Neural progenitor cell (in vitro differentiated cells): ENCODE measurements at regions not wholly inside any gene's neighbourhood (a gene's known extent, or its start where the extent isn't known, plus 50 kb on each side); places are given as distances from the start of the nearest gene placed in this dataset.

ENCODE experiments used
- EZH2 ChIP-seq: fragments of 200-600 bp; sonication (generic); IDR thresholded peaks from 2 replicates; pipeline ENCODE4 v1.6.1; 2017; ENCODE audit warnings: antibody characterized with exemption, mild to moderate bottlenecking, moderate library complexity
- TF ChIP-seq, protein P1 (sequence below): fragments of 200-600 bp; sonication (generic); IDR thresholded peaks from 2 replicates; pipeline ENCODE4 v1.5.1; 2017; ENCODE audit warnings: antibody characterized with exemption, mild to moderate bottlenecking

- TF ChIP-seq, protein P1, sequence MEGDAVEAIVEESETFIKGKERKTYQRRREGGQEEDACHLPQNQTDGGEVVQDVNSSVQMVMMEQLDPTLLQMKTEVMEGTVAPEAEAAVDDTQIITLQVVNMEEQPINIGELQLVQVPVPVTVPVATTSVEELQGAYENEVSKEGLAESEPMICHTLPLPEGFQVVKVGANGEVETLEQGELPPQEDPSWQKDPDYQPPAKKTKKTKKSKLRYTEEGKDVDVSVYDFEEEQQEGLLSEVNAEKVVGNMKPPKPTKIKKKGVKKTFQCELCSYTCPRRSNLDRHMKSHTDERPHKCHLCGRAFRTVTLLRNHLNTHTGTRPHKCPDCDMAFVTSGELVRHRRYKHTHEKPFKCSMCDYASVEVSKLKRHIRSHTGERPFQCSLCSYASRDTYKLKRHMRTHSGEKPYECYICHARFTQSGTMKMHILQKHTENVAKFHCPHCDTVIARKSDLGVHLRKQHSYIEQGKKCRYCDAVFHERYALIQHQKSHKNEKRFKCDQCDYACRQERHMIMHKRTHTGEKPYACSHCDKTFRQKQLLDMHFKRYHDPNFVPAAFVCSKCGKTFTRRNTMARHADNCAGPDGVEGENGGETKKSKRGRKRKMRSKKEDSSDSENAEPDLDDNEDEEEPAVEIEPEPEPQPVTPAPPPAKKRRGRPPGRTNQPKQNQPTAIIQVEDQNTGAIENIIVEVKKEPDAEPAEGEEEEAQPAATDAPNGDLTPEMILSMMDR: no peak
- TF ChIP-seq EZH2: no peak
Observed at GRCh38 chr5:96320797-96321196, 112.3 kb downstream of the PCSK1 start.
